Rectal smooth muscle tissue (tissue), 1 donor: ENCODE measurements at regions not wholly inside any gene's neighbourhood (a gene's known extent, or its start where the extent isn't known, plus 50 kb on each side); places are given as distances from the start of the nearest gene placed in this dataset.
"Not testable (repeated sequence)": the region's sequence is repeated elsewhere in the genome, so short reads cannot be mapped to it uniquely, and the experiment has no call there.

Experiments used
- H3K27ac ChIP-seq: one replicate; pipeline ENCODE4 v1.7.0; 2013; ENCODE audit warnings: low read depth, low read length, inconsistent platforms
- H3K27me3 ChIP-seq: one replicate; pipeline ENCODE4 v1.7.0; 2013; ENCODE audit warnings: low read length; ENCODE audit not compliant: control insufficient read depth, insufficient read depth
- H3K36me3 ChIP-seq: one replicate; pipeline ENCODE4 v1.7.0; 2013; ENCODE audit warnings: low read length; ENCODE audit not compliant: control insufficient read depth, insufficient read depth
- H3K4me1 ChIP-seq: one replicate; pipeline ENCODE4 v1.7.0; 2013; ENCODE audit warnings: low read length; ENCODE audit not compliant: control insufficient read depth, insufficient read depth
- H3K4me3 ChIP-seq: one replicate; pipeline ENCODE4 v1.7.0; 2013; ENCODE audit warnings: low read length
- H3K9ac ChIP-seq: one replicate; pipeline ENCODE4 v1.7.0; 2013; ENCODE audit warnings: low read length

GRCh38 chr5:169408171-169408570, 107.2 kb upstream of the SLIT3 start:
- H3K27me3 ChIP-seq, result no peaks in the 10 kb centered on the region
- H3K9ac ChIP-seq, result no peak overlapping the region
- no peaks in the 10 kb centered on the region for H3K4me1 ChIP-seq
- H3K36me3 ChIP-seq, result no peaks in the 10 kb centered on the region
- H3K27ac ChIP-seq, result no peak overlapping the region
- H3K4me3 ChIP-seq, result no peak overlapping the region

GRCh38 chr5:169404223-169404622, 103.3 kb upstream of the SLIT3 start:
- Histone ChIP-seq H3K9ac (no peak overlapping the region), H3K4me3 (no peak overlapping the region), H3K36me3 (no peaks in the 10 kb centered on the region), H3K27me3 (no peaks in the 10 kb centered on the region), H3K4me1 (no peaks in the 10 kb centered on the region), H3K27ac (no peak overlapping the region)

GRCh38 chr5:169398515-169398914, 97.6 kb upstream of the SLIT3 start:
- Histone ChIP-seq H3K9ac (no peak overlapping the region), H3K27ac (no peak overlapping the region), H3K4me1 (no peaks in the 10 kb centered on the region)

GRCh38 chr5:169395136-169395535, 94.2 kb upstream of the SLIT3 start:
- no peaks in the 10 kb centered on the region for H3K36me3 ChIP-seq
- no peak overlapping the region for H3K27ac ChIP-seq
- H3K4me3 ChIP-seq, result no peak overlapping the region
- H3K9ac ChIP-seq, result no peak overlapping the region
- no peaks in the 10 kb centered on the region for H3K27me3 ChIP-seq
- no peaks in the 10 kb centered on the region for H3K4me1 ChIP-seq

More at GRCh38 chr5:169398515-169398914, 97.6 kb upstream of the SLIT3 start:
- no peaks in the 10 kb centered on the region for H3K27me3 ChIP-seq
- H3K4me3 ChIP-seq, result no peak overlapping the region
- H3K36me3 ChIP-seq, result no peaks in the 10 kb centered on the region

- Histone ChIP-seq H3K27me3 (no peaks in the 10 kb centered on the region), H3K4me1 (no peaks in the 10 kb centered on the region), H3K27ac (no peak overlapping the region), H3K4me3 (no peak overlapping the region), H3K36me3 (no peaks in the 10 kb centered on the region), H3K9ac (no peak overlapping the region)
Measured at GRCh38 chr5:169394371-169394770, 93.4 kb upstream of the SLIT3 start.

DNA sequence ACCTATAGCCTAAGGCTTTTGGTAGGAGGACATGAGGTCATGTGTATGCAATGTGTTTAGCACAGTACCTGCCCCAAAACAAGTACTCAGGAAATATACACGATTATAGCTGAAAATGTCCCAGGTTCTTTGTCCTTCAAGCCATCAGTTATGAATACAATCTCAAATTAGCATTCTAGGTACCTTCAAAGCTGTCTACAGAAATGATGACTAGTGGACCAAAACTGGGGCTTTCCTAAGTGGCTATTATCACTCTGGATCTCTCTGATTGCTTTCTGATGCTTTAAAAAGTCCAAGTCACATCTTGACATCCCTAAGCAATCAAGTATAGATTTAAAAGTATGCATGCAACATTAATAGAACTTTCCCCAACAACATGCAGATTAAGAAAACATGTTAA, 93.0 kb upstream of the SLIT3 start:
- no peaks in the 10 kb centered on the region for H3K27me3 ChIP-seq
- H3K36me3 ChIP-seq, result no peaks in the 10 kb centered on the region
- H3K27ac ChIP-seq, result no peak overlapping the region
- no peak overlapping the region for H3K9ac ChIP-seq
- H3K4me1 ChIP-seq, result no peaks in the 10 kb centered on the region
- H3K4me3 ChIP-seq, result no peak overlapping the region

GRCh38 chr5:169390265-169390664, 89.3 kb upstream of the SLIT3 start:
- Histone ChIP-seq H3K9ac (no peak overlapping the region), H3K27me3 (no peaks in the 10 kb centered on the region), H3K36me3 (no peaks in the 10 kb centered on the region), H3K4me1 (no peaks in the 10 kb centered on the region), H3K27ac (no peak overlapping the region), H3K4me3 (no peak overlapping the region)

DNA sequence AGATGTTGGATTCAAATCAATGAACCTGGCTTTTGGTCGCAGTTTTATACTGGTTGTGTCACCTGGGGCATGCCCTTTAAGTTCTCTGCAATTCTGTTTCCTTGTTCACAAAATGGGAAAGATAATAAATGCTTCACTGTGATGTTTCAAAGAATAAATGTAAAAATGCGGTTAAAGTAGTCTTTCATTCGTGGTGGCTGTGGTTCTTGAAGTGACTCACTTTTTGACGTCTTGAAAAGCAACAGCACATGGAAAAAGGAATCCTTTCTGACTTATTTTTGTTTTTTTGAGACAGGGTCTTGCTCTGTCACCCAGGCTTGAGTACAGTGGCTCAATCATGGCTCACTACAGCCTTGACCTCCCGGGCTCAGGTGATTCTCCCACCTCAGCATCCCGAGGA, 88.4 kb upstream of the SLIT3 start:
- no peaks in the 10 kb centered on the region for H3K36me3 ChIP-seq
- H3K27me3 ChIP-seq, result no peaks in the 10 kb centered on the region
- no peak overlapping the region for H3K9ac ChIP-seq
- no peak overlapping the region for H3K27ac ChIP-seq
- H3K4me1 ChIP-seq, result no peaks in the 10 kb centered on the region
- H3K4me3 ChIP-seq, result no peak overlapping the region

- Histone ChIP-seq H3K27ac (no peak overlapping the region), H3K27me3 (no peaks in the 10 kb centered on the region), H3K4me3 (no peak overlapping the region), H3K9ac (no peak overlapping the region), H3K36me3 (no peaks in the 10 kb centered on the region), H3K4me1 (no peaks in the 10 kb centered on the region)
Measured at GRCh38 chr5:169385636-169386035, 84.7 kb upstream of the SLIT3 start.

GRCh38 chr5:169384661-169385060, 83.7 kb upstream of the SLIT3 start:
- H3K4me1 ChIP-seq, result no peaks in the 10 kb centered on the region
- no peak overlapping the region for H3K27ac ChIP-seq
- no peak overlapping the region for H3K4me3 ChIP-seq
- no peaks in the 10 kb centered on the region for H3K27me3 ChIP-seq
- H3K36me3 ChIP-seq, result no peaks in the 10 kb centered on the region
- no peak overlapping the region for H3K9ac ChIP-seq

GRCh38 chr5:169374761-169375160, 73.8 kb upstream of the SLIT3 start:
- Histone ChIP-seq H3K27me3 (no peaks in the 10 kb centered on the region), H3K36me3 (no peaks in the 10 kb centered on the region), H3K4me1 (no peaks in the 10 kb centered on the region), H3K27ac (no peak overlapping the region), H3K4me3 (no peak overlapping the region), H3K9ac (no peak overlapping the region)

DNA sequence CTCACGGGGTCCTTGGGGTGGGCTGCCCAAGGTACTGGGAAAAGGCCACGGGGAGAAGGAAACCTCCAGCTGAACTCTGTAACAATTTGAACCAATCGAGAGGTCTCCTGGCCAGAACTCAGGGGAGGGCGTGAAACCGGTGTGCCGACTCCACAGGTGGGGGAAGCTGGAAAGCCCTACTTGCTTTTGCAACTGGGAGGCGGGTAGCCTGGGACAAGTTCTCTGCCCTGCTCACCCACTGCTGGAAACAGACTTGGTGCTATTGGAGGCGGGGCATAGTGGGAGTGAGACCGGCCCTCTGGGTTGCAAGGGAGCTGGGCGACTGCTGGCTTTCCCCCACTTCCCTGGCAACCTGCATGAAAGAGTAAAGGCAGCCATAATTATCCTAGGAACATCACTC, 73.2 kb upstream of the SLIT3 start:
- Histone ChIP-seq H3K36me3 (no peaks in the 10 kb centered on the region), H3K4me3 (no peak overlapping the region), H3K9ac (no peak overlapping the region), H3K27me3 (no peaks in the 10 kb centered on the region), H3K27ac (no peak overlapping the region), H3K4me1 (no peaks in the 10 kb centered on the region)

DNA sequence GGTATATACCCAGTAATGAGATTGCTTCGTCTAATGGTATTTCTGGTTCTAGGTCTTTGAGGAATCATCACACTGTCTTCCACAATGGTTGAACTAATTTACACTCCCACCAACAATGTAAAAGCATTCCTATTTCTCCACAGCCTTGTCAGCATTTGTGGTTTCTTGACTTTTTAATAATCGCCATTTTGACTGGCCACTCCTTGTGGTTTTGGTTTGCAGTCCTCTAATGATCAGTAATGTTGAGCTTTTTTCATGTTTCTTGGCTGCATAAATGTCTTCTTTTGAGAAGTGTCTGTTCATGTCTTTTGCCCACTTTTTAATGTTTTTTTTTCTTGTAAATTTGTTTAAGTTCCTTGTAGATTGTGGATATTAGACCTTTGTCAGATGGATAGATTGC, 70.9 kb upstream of the SLIT3 start:
- not testable (repeated sequence) for H3K4me3 ChIP-seq, H3K27me3 ChIP-seq, H3K9ac ChIP-seq, H3K4me1 ChIP-seq, H3K27ac ChIP-seq, H3K36me3 ChIP-seq

GRCh38 chr5:169369130-169369529, 68.2 kb upstream of the SLIT3 start:
- H3K4me1 ChIP-seq, result no peaks in the 10 kb centered on the region
- H3K4me3 ChIP-seq, result no peak overlapping the region
- no peaks in the 10 kb centered on the region for H3K27me3 ChIP-seq
- H3K9ac ChIP-seq, result no peak overlapping the region
- H3K36me3 ChIP-seq, result no peaks in the 10 kb centered on the region
- no peak overlapping the region for H3K27ac ChIP-seq
